Neural cell (in vitro differentiated cells): ENCODE measurements at regions not wholly inside any gene's neighbourhood (a gene's known extent, or its start where the extent isn't known, plus 50 kb on each side); places are given as distances from the start of the nearest gene placed in this dataset.

ENCODE experiments used
- EZH2 ChIP-seq: fragments of 200-600, 300-800 bp; shearing (Covaris generic), sonication (generic); IDR thresholded peaks from 2 replicates; pipeline ENCODE4 v1.6.1; 2014; ENCODE audit warnings: antibody characterized with exemption, low read length, borderline replicate concordance, mild to moderate bottlenecking; ENCODE audit not compliant: insufficient read depth, poor library complexity, severe bottlenecking
- MXI1 ChIP-seq: fragments of 450-650 bp; conservative IDR thresholded peaks from 2 replicates; pipeline ENCODE4 v1.6.1; 2014; ENCODE audit warnings: antibody characterized with exemption, mild to moderate bottlenecking; ENCODE audit not compliant: poor library complexity, severe bottlenecking
- POLR2AphosphoS5 ChIP-seq: IDR thresholded peaks from 2 replicates; pipeline ENCODE4 v1.6.1; 2012
- RAD21 ChIP-seq: fragments of 450-650 bp; conservative IDR thresholded peaks from 2 replicates; pipeline ENCODE4 v1.6.1; 2014; ENCODE audit warnings: antibody characterized with exemption, mild to moderate bottlenecking, moderate library complexity
- TF ChIP-seq, protein P1 (sequence below): fragments of 450-650 bp; IDR thresholded peaks from 2 replicates; pipeline ENCODE4 v1.5.1; 2014; ENCODE audit warnings: antibody characterized with exemption, mild to moderate bottlenecking, moderate library complexity; ENCODE audit not compliant: poor library complexity, severe bottlenecking
- TF ChIP-seq, protein P2 (sequence below): IDR thresholded peaks from 2 replicates; pipeline ENCODE4 v1.6.1; 2012; ENCODE audit warnings: borderline replicate concordance

DNA sequence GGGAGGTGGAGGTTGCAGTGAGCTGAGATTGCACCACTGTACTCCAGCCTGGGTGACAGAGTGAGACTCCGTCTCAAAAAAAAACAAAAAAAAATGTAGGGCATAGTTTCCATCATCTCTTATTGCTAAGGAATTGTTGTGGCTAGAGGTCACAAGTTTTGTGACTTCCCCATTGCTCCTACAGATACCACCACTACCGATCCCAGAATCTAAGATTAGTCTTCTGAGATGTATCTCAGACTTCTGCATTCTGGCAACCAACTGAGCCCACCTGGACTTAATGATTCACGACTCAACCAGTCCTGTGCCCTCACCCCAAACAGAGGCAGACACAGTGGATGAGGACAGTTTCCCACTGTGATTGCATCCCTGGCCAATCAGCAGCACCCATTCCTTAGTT is 148.9 kb downstream of the NECTIN1 start:
- TF ChIP-seq, protein P1, sequence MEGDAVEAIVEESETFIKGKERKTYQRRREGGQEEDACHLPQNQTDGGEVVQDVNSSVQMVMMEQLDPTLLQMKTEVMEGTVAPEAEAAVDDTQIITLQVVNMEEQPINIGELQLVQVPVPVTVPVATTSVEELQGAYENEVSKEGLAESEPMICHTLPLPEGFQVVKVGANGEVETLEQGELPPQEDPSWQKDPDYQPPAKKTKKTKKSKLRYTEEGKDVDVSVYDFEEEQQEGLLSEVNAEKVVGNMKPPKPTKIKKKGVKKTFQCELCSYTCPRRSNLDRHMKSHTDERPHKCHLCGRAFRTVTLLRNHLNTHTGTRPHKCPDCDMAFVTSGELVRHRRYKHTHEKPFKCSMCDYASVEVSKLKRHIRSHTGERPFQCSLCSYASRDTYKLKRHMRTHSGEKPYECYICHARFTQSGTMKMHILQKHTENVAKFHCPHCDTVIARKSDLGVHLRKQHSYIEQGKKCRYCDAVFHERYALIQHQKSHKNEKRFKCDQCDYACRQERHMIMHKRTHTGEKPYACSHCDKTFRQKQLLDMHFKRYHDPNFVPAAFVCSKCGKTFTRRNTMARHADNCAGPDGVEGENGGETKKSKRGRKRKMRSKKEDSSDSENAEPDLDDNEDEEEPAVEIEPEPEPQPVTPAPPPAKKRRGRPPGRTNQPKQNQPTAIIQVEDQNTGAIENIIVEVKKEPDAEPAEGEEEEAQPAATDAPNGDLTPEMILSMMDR, result no peak
- no peak for TF ChIP-seq EZH2
- no peak for TF ChIP-seq RAD21
- no peak for TF ChIP-seq POLR2AphosphoS5
- TF ChIP-seq, protein P2, sequence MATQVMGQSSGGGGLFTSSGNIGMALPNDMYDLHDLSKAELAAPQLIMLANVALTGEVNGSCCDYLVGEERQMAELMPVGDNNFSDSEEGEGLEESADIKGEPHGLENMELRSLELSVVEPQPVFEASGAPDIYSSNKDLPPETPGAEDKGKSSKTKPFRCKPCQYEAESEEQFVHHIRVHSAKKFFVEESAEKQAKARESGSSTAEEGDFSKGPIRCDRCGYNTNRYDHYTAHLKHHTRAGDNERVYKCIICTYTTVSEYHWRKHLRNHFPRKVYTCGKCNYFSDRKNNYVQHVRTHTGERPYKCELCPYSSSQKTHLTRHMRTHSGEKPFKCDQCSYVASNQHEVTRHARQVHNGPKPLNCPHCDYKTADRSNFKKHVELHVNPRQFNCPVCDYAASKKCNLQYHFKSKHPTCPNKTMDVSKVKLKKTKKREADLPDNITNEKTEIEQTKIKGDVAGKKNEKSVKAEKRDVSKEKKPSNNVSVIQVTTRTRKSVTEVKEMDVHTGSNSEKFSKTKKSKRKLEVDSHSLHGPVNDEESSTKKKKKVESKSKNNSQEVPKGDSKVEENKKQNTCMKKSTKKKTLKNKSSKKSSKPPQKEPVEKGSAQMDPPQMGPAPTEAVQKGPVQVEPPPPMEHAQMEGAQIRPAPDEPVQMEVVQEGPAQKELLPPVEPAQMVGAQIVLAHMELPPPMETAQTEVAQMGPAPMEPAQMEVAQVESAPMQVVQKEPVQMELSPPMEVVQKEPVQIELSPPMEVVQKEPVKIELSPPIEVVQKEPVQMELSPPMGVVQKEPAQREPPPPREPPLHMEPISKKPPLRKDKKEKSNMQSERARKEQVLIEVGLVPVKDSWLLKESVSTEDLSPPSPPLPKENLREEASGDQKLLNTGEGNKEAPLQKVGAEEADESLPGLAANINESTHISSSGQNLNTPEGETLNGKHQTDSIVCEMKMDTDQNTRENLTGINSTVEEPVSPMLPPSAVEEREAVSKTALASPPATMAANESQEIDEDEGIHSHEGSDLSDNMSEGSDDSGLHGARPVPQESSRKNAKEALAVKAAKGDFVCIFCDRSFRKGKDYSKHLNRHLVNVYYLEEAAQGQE, result no peak
- TF ChIP-seq MXI1, result no peak
